HG03575 (cell line): ENCODE measurements at regions not wholly inside any gene's neighbourhood (a gene's known extent, or its start where the extent isn't known, plus 50 kb on each side); places are given as distances from the start of the nearest gene placed in this dataset.

Experiments used
- ATAC-seq: cut with Tn5 transposase; IDR thresholded peaks from one replicate; pipeline ENCODE4 v1.9.1; 2021; ENCODE audit not compliant: unreplicated experiment, insufficient number of reproducible peaks, low FRiP score; ENCODE audit errors: extremely low read depth

DNA sequence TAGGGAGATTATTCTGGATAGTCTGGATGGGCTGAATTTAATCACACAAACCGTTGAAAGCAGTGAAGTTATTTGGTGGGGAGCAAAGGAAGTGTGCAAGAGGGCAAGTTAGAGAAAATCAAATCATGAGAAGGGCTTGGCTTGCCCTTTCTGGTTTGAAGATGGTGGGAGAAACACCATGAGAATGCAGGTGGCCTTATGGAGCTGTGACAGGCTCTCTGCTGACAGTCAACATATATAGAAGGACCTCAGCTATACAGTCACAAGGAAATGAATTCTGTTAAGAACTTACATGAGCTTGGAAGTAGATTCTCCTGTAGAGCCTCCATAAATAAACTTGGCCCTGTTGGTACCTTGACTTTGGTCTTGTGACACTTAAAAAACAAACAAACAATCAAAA, 72.3 kb downstream of the GMNC start:
- no peak for ATAC-seq

DNA sequence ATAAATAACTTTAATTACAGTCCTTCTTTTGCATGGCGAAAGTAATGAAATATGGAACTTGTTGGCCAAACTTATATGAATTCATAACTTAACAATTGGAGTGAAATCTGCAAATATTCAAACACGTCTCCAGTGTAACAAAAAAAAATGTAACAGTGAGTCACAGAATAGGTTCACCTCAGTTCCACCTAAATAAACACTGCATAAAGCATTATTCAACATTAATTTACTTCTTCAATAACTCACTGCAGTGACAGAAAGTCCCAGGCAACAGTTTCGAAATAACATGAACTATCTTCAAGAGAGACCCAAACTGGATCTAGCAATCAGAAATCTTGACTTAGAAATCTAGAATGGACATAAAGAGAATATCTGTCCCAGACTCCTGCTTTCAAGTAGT, 75.6 kb downstream of the GMNC start:
- ATAC-seq: no peak

DNA sequence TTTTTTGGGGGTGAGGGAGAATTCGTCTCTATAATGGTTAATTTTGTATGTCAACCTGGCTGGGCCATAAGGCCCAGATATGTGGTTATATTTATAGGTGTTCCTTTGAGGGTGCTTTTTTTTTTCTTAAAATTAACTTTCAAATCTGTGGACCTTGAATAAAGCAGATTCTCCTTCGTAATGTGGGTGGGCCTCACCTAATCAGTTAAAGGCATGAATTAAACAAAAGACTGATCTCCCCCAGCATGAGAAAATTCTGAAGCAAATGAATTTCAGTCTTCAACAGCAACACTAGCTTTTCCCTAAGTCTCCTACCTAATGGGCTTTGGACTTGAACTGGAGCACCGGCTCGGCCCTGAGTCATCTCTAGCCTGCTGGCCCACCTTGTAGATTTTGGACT, 77.4 kb downstream of the GMNC start:
- no peak for ATAC-seq

GRCh38 chr3:190780524-190780923, 82.0 kb downstream of the GMNC start:
- ATAC-seq: no peak

GRCh38 chr3:190774633-190775032, 87.9 kb downstream of the GMNC start:
- ATAC-seq: no peak

- no peak for ATAC-seq
Observed at GRCh38 chr3:190773948-190774347, 88.5 kb downstream of the GMNC start.

- ATAC-seq: no peak
Observed at GRCh38 chr3:190772831-190773230, 89.7 kb downstream of the GMNC start.

DNA sequence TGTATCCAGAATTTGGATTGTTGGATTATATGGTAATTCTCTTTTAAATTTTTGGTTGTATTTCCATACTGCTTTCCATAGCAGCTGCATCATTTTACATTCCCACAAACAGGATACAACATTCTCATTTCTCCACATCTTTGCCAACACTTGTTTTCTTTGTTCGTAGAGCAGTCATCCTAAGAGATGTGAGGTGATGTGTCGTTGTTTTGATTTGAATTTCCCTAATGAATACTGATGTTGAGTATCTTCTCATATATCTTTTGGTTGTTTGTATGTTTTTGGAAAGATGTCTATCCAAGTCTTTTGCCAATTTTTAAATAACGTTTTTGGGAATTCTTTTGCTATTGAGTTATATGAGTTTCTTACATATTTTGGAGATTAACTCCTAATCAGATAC, 93.6 kb downstream of the GMNC start:
- no peak for ATAC-seq

GRCh38 chr3:190767851-190768250, 94.6 kb downstream of the GMNC start:
- ATAC-seq: no peak

- no peak for ATAC-seq
Observed at GRCh38 chr3:190764231-190765134, 98.0 kb downstream of the GMNC start.

GRCh38 chr3:190762801-190763200, 99.7 kb downstream of the GMNC start:
- no peak for ATAC-seq

GRCh38 chr3:190747571-190747970, 114.9 kb downstream of the GMNC start:
- ATAC-seq: no peak

DNA sequence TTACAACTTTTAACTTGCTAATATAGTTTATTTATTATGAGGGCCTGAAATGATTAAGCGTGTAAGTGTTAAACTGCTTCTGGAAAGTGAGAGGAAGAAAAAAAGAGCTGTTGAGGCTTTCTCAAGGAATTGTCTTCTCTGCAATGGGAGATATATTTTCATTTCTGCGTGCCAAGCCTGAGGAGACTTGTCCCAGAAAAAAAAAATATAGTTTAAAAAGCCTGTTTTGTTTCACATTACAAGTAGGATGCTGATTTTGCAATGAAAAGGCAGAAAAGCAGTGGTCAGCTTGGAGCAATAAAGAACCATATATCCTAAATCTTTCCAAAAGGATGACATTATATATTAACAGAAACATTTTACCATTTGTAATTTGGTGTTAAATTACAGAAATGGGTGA, 115.5 kb downstream of the GMNC start:
- ATAC-seq: no peak

DNA sequence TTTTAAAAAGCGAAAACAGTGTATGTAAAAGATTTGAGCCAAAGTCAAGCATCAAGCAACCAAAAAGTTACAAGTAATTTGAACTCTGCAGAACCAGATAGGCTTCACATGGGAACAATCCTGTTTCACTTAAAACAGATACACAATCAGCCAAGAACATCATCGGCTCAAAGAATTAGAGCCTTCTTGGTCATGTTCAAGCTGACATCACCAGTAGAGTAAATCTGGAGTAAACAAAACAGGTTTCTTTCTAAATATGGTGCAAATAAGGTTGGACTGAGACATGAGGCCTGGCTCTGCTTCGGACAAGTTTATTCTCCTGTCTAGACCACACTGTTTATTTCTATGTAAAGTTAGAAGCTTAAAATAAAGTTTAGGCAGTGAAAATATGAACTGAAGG, 116.0 kb downstream of the GMNC start:
- ATAC-seq: no peak

DNA sequence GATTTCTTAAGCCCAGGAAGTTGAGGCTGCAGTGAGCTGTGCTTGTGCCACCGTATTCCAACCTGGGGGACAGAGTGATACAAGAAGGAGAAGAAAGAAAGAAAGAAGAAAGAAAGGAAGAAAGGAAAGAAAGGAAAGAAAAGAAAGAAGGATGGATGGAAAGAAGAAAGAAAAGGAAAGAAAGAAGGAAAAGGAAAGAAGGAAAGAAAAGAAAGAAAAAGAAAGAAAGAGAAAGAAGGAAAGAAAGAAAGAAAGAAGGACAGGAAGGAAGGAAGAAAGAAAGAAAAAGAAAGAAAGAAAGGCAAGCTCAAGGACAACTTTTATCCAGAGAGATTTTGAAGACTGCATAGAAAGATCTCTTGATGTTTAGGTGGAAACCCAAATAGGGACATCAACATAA, 120.7 kb downstream of the GMNC start:
- no peak for ATAC-seq

DNA sequence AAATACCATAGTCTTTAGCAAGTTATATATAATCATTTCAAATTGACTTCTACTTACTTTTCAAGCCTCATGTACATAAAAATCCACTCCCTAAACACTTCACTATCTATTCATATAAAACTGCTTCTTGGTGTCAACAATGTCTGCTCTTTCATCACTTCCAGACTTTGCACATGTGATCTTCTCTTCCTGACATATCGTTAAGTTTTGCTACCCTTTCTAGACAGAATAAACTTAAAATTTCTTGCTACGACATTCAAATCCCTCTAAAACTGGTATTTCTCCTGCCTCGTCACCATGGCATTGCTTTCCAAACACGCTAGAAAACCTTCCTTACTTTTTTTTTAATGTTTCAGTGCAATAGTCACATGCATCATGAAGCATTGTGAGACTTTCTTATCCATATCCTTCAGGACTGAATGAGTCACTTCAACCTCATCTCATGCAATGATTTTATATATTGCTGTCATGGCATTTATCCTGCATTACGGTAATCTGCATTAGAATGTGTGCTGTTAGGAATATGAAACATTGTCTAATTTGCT, 122.8 kb downstream of the GMNC start:
- ATAC-seq: no peak

- ATAC-seq: no peak
Observed at GRCh38 chr3:190738636-190739155, 123.8 kb downstream of the GMNC start.

DNA sequence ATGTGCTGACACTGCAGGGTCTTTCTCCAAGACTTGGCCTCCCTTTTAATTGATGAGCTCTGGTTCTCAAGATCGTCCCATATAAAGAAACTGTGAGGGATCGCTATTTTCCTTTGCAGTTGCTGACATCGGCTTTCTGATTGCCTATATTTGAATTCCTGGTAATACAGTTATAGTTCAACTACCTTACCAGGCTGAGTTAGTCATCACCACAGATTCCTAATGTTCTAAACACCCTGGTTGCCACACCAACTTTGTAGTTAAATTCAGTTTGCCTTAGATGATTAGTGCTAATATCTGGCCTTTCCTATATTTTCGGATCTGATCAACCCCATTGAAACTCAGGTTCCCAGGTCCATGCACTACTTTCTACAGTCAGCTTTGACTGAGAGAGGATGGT, 125.0 kb downstream of the GMNC start:
- no peak for ATAC-seq

- no peak for ATAC-seq
Observed at GRCh38 chr3:190734490-190734889, 128.0 kb downstream of the GMNC start.

- ATAC-seq: no peak
Observed at GRCh38 chr3:190733591-190734146, 128.8 kb downstream of the GMNC start.
